Fibroblast of mammary gland (primary cell): ENCODE measurements at regions not wholly inside any gene's neighbourhood (a gene's known extent, or its start where the extent isn't known, plus 50 kb on each side); places are given as distances from the start of the nearest gene placed in this dataset.

Experiments
- DNase-seq: peaks from one replicate; pipeline ENCODE4 v3.0.0-alpha.2; 2010; ENCODE audit warnings: low read depth
- H3K4me3 ChIP-seq: 2 replicates; pipeline ENCODE4 v1.5.1; 2011; ENCODE audit warnings: low read depth, mild to moderate bottlenecking, low read length, moderate library complexity; ENCODE audit not compliant: control insufficient read depth
- CTCF ChIP-seq: conservative IDR thresholded peaks from 2 replicates; pipeline ENCODE4 v1.5.1; 2011; ENCODE audit warnings: low read depth, low read length, inconsistent platforms; ENCODE audit not compliant: control insufficient read depth, insufficient read depth

- H3K4me3 ChIP-seq = no peak overlapping the region
- no peak for TF ChIP-seq CTCF
- DNase-seq = no peak
Measured at GRCh38 chr11:128291835-128292234, 295.5 kb downstream of the ETS1 start.

- no peak overlapping the region for H3K4me3 ChIP-seq
- no peak for DNase-seq
- TF ChIP-seq CTCF = no peak
Measured at GRCh38 chr11:128291007-128291406, 296.4 kb downstream of the ETS1 start.

GRCh38 chr11:128290106-128290840 lies 297.1 kb downstream of the ETS1 start:
- no peak overlapping the region for H3K4me3 ChIP-seq
- peak; percentile 87 for TF ChIP-seq CTCF
- DNase-seq = peak; percentile 88

- no peak for DNase-seq
- no peak for TF ChIP-seq CTCF
- H3K4me3 ChIP-seq = no peak overlapping the region
Measured at GRCh38 chr11:128289048-128289447, 298.3 kb downstream of the ETS1 start.

GRCh38 chr11:128288368-128288767 lies 299.0 kb downstream of the ETS1 start:
- TF ChIP-seq CTCF = no peak
- no peak for DNase-seq

GRCh38 chr11:128285321-128285720 lies 302.0 kb downstream of the ETS1 start:
- TF ChIP-seq CTCF = no peak
- no peak overlapping the region for H3K4me3 ChIP-seq

More at GRCh38 chr11:128288368-128288767, 299.0 kb downstream of the ETS1 start:
- H3K4me3 ChIP-seq = no peak overlapping the region

GRCh38 chr11:128284634-128285033 lies 302.7 kb downstream of the ETS1 start:
- TF ChIP-seq CTCF = no peak
- DNase-seq = no peak
- no peak overlapping the region for H3K4me3 ChIP-seq

More at GRCh38 chr11:128285321-128285720, 302.0 kb downstream of the ETS1 start:
- DNase-seq = no peak
